HEK293 (cell line): ENCODE measurements at regions not wholly inside any gene's neighbourhood (a gene's known extent, or its start where the extent isn't known, plus 50 kb on each side); places are given as distances from the start of the nearest gene placed in this dataset.

Source experiments
- CTCF ChIA-PET: fragments of 350-600 bp; formaldehyde crosslinking; extraction: SDS; loops from one replicate; lab custom pipeline; 2021; ENCODE audit warnings: antibody characterized with exemption; lab: Yijun Ruan, JAX
- POLR2A ChIA-PET: fragments of 300-600 bp; formaldehyde crosslinking; extraction: SDS; loops from one replicate; lab custom pipeline; 2020; ENCODE audit warnings: antibody characterized with exemption, inconsistent platforms; lab: Yijun Ruan, JAX
- H3K27ac ChIP-seq: fragments of 200-500 bp; sonication (Bioruptor generic); 2 replicates; pipeline ENCODE4 v1.5.1; 2014; ENCODE audit warnings: low read depth, low read length, control low read depth, inconsistent platforms; ENCODE audit errors: extremely low read depth
- H3K36me3 ChIP-seq, 2 experiments: fragments of 200-500 bp in 1 of 2; sonication (Bioruptor generic) in 1 of 2; 1 replicate in 1 of 2; 2 replicates in 1 of 2; pipeline ENCODE4 v1.5.1; 2014 to 2017; ENCODE audit warnings: inconsistent platforms in 2 of 2, low read length in 2 of 2; ENCODE audit not compliant: control insufficient read depth in 2 of 2, insufficient read depth in 1 of 2
- H3K4me1 ChIP-seq: fragments of 200-500 bp; sonication (Bioruptor generic); 2 replicates; pipeline ENCODE4 v1.5.1; 2014; ENCODE audit warnings: mild to moderate bottlenecking, low read length, inconsistent platforms; ENCODE audit not compliant: control insufficient read depth, insufficient read depth
- H3K4me3 ChIP-seq: 2 replicates; pipeline ENCODE4 v1.5.1; 2011; ENCODE audit warnings: low read depth, mild to moderate bottlenecking, control low read depth, low read length, moderate library complexity
- H3K9me3 ChIP-seq: fragments of 200-500 bp; sonication (Bioruptor generic); 2 replicates; pipeline ENCODE4 v1.5.1; 2014; ENCODE audit warnings: low read depth, low read length, inconsistent platforms; ENCODE audit not compliant: control insufficient read depth, insufficient read depth
- AEBP2 ChIP-seq: fragments of 450-650 bp; formaldehyde crosslinking; IDR thresholded peaks from 2 replicates; pipeline ENCODE4 v1.5.1; 2016; ENCODE audit warnings: missing biosample characterization, missing genetic modification characterization, borderline replicate concordance
- IKZF3 ChIP-seq: fragments of 450-650 bp; IDR thresholded peaks from 2 replicates; pipeline ENCODE4 v1.5.0; 2018; ENCODE audit warnings: missing biosample characterization, mild to moderate bottlenecking, missing genetic modification characterization, moderate library complexity
- KLF10 ChIP-seq: fragments of 450-650 bp; IDR thresholded peaks from 2 replicates; pipeline ENCODE4 v1.5.1; 2018; ENCODE audit warnings: missing biosample characterization, mild to moderate bottlenecking, missing genetic modification characterization
- KLF9 ChIP-seq: fragments of 450-650 bp; formaldehyde crosslinking; IDR thresholded peaks from 2 replicates; pipeline ENCODE4 v1.5.1; 2016; ENCODE audit warnings: missing biosample characterization, missing genetic modification characterization, low read depth
- ZBTB44 ChIP-seq: fragments of 450-650 bp; IDR thresholded peaks from 2 replicates; pipeline ENCODE4 v1.5.1; 2018; ENCODE audit warnings: missing biosample characterization, mild to moderate bottlenecking, missing genetic modification characterization
- ZBTB48 ChIP-seq: fragments of 450-650 bp; formaldehyde crosslinking; IDR thresholded peaks from 2 replicates; pipeline ENCODE4 v1.5.1; 2016; ENCODE audit warnings: missing biosample characterization, missing genetic modification characterization
- ZFP69B ChIP-seq: fragments of 450-650 bp; formaldehyde crosslinking; IDR thresholded peaks from 2 replicates; pipeline ENCODE4 v1.5.1; 2016; ENCODE audit warnings: missing biosample characterization, missing genetic modification characterization
- ZNF140 ChIP-seq: fragments of 450-650 bp; formaldehyde crosslinking; IDR thresholded peaks from 2 replicates; pipeline ENCODE4 v1.5.1; 2016; ENCODE audit warnings: missing biosample characterization, missing genetic modification characterization
- ZNF23 ChIP-seq: fragments of 450-650 bp; formaldehyde crosslinking; IDR thresholded peaks from 2 replicates; pipeline ENCODE4 v1.5.1; 2016; ENCODE audit warnings: missing biosample characterization, missing genetic modification characterization, borderline replicate concordance
- ZNF416 ChIP-seq: fragments of 450-650 bp; formaldehyde crosslinking; IDR thresholded peaks from 2 replicates; pipeline ENCODE4 v1.5.1; 2016; ENCODE audit warnings: missing biosample characterization, missing genetic modification characterization
- ZNF529 ChIP-seq: fragments of 450-650 bp; formaldehyde crosslinking; IDR thresholded peaks from 2 replicates; pipeline ENCODE4 v1.5.1; 2017; ENCODE audit warnings: missing genetic modification characterization, missing biosample characterization; ENCODE audit not compliant: insufficient replicate concordance
- ZNF596 ChIP-seq: fragments of 450-650 bp; IDR thresholded peaks from 2 replicates; pipeline ENCODE4 v1.5.0; 2018; ENCODE audit warnings: missing biosample characterization, mild to moderate bottlenecking, missing genetic modification characterization, moderate library complexity
- ZNF600 ChIP-seq: fragments of 450-650 bp; formaldehyde crosslinking; IDR thresholded peaks from 2 replicates; pipeline ENCODE4 v1.5.1; 2016; ENCODE audit warnings: missing biosample characterization, missing genetic modification characterization
- ZNF670 ChIP-seq: fragments of 450-650 bp; formaldehyde crosslinking; IDR thresholded peaks from 2 replicates; pipeline ENCODE4 v1.5.1; 2016; ENCODE audit warnings: missing biosample characterization, missing genetic modification characterization, low read depth
- ZNF768 ChIP-seq: fragments of 450-650 bp; formaldehyde crosslinking; IDR thresholded peaks from 2 replicates; pipeline ENCODE4 v1.5.1; 2018; ENCODE audit warnings: missing biosample characterization, mild to moderate bottlenecking, missing genetic modification characterization
- ZNF837 ChIP-seq: fragments of 450-650 bp; formaldehyde crosslinking; IDR thresholded peaks from 2 replicates; pipeline ENCODE4 v1.5.1; 2016; ENCODE audit warnings: missing biosample characterization, missing genetic modification characterization
- ZSCAN16 ChIP-seq: fragments of 450-650 bp; formaldehyde crosslinking; IDR thresholded peaks from 2 replicates; pipeline ENCODE4 v1.5.1; 2016; ENCODE audit warnings: missing biosample characterization, missing genetic modification characterization
- ZSCAN4 ChIP-seq: fragments of 450-650 bp; formaldehyde crosslinking; IDR thresholded peaks from 2 replicates; pipeline ENCODE4 v1.5.1; 2017; ENCODE audit warnings: missing biosample characterization, missing genetic modification characterization

GRCh38 chr2:237259201-237259600, 154.8 kb downstream of the COL6A3 start (continued):
- TF ChIP-seq AEBP2 (tag by site-specific recombination) (no peak), ZBTB44 (no peak), ZNF837 (tag by site-specific recombination) (no peak), ZNF529 (tag by site-specific recombination) (no peak), ZNF416 (tag by site-specific recombination) (no peak)
- TF ChIP-seq, all 188 proteins: peak for 0

- H3K9me3 ChIP-seq: no peaks in the 10 kb centered on the region
- POLR2A ChIA-PET: interaction anchor here (0.6 to 0.7 kb wide), 2 partner anchors 79 to 329 kb away, joined by 3 to 4 read pairs; no protein-coding TSS in a partner anchor
- TF ChIP-seq ZNF23 (tag by site-specific recombination): no peak
- TF ChIP-seq AEBP2 (tag by site-specific recombination): no peak
- TF ChIP-seq ZNF600 (tag by site-specific recombination): no peak
- no peak for TF ChIP-seq IKZF3 (tag by site-specific recombination)
- no peak for TF ChIP-seq ZSCAN4 (tag by site-specific recombination)
- no peak for TF ChIP-seq ZBTB48
- no peak for TF ChIP-seq ZNF670 (tag by site-specific recombination)
- no peak for TF ChIP-seq ZFP69B (tag by site-specific recombination)
- TF ChIP-seq KLF10 (tag by site-specific recombination): no peak
- TF ChIP-seq ZNF596 (tag by site-specific recombination): no peak
- no peak for TF ChIP-seq ZNF768 (tag by site-specific recombination)
- no peak for TF ChIP-seq ZNF140 (tag by site-specific recombination)
- TF ChIP-seq ZSCAN16 (tag by site-specific recombination): no peak
- no peak for TF ChIP-seq KLF9 (tag by site-specific recombination)
- H3K36me3 ChIP-seq: no peaks in the 10 kb centered on the region
- CTCF ChIA-PET: interaction anchor here (1.1 kb wide), 1 partner anchor 161 kb away, joined by 4 read pairs; no protein-coding TSS in a partner anchor
- no peak overlapping the region for H3K27ac ChIP-seq
- no peak overlapping the region for H3K4me3 ChIP-seq
- H3K4me1 ChIP-seq: no peaks in the 10 kb centered on the region
Observed at GRCh38 chr2:237260039-237260620, 153.8 kb downstream of the COL6A3 start.
